Epidermal melanocyte (primary cell): ENCODE measurements at regions not wholly inside any gene's neighbourhood (a gene's known extent, or its start where the extent isn't known, plus 50 kb on each side); places are given as distances from the start of the nearest gene placed in this dataset.

Experiments
- DNase-seq: peaks from one replicate; pipeline ENCODE4 v3.0.0; 2011; ENCODE audit warnings: low spot score; ENCODE audit not compliant: insufficient read length

DNA sequence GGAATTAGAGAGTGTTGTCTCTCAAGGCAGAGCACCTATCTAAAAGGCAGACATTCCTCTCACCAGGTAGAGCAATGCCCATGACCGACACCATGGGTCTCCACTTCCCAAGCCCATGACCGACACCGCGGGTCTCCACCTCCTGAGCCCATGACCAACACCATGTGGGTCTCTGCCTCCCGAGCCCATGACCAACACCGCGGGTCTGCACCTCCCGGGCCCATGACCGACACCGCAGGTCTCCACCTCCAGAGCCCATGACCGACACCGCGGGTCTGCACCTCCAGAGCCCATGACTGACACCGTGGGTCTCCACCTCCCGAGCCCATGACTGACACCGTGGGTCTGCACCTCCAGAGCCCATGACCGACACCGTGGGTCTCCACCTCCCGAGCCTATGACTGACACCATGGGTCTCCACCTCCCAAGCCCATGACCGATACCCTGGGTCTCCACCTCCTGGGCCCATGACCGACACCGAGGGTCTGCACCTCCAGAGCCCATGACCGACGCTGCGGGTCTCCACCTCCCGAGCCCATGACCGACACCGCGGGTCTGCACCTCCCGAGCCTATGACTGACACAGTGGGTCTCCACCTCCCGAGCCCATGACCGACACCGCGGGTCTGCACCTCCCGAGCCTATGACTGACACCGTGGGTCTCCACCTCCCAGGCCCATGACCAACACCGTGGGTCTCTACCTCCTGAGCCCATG is 262.4 kb upstream of the SALL3 start:
- no peak for DNase-seq

DNA sequence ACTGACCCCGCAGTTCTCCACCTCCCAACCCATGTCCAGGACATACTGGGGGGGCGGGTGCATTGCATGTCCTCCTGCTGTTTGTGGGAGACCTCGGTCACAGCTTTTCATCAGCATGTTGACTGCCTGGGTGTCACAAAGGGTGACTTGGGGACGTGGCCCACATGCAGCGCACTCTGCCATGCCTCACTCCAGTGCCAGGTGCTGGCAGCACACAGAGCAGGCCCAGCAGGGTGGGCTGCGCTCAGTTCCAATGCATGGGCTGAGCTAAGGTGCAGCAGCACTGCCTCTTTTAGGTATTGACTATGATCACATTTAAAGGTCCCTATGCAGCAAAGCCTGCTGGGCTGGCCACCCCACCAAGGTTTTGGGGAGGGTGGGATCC is 261.9 kb upstream of the SALL3 start:
- DNase-seq = no peak

DNA sequence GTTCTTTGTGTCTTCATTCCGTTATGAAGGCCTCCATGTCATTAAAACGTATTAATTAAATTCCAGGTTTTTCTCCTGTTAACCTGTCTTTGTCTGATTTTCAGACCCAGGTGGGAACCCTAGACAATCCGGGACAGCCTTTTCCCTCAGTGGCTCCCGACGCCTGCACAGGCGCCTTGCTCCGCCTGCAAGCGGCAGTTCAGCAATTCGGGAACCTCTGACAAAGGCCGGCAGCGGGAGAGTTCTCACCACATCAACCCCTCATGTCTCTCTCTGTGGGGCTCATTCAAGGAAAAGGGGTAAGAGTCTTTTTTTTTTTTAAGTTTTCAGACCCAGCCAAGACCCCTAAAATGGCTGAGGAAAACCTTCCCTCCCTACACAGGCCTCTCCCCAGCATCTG is 259.8 kb upstream of the SALL3 start:
- DNase-seq = no peak

DNA sequence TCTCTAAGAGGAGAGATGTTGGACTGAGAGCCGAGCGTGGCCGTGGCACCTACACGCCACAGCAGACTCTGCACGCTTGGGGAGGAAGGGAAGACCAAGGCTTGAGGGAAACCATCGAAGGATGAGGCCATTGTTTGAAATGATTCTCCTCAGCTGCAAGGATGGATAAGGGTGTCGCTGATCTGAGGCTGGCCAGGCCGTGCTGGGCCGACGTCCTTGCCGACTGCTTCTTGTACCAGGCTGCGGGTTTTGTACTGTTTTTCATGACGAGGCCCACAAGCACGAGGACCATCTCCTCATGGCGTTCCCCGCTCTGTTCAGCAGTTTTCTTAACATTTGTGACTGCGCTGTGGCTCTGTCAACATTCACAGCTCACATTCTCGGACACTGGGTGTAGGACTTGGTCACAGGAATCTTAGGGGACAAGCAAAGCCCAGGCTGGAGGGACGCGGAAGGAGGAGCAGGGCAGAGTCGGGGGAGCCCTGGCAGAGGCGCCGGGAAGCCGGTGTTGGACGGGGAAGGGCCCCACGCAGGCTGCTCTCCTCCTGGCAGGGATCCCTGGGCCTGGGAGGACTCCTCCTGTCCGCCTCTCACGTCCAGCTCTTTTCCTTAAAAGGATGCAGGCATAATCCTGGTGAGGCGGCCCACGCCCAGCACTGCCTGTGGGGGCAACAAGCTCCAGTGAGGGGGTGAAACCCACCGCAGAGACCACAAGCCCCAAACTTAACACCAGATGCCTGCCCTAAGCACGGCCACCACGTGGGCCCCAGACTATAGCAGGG is 259.0 kb upstream of the SALL3 start:
- DNase-seq = no peak

DNA sequence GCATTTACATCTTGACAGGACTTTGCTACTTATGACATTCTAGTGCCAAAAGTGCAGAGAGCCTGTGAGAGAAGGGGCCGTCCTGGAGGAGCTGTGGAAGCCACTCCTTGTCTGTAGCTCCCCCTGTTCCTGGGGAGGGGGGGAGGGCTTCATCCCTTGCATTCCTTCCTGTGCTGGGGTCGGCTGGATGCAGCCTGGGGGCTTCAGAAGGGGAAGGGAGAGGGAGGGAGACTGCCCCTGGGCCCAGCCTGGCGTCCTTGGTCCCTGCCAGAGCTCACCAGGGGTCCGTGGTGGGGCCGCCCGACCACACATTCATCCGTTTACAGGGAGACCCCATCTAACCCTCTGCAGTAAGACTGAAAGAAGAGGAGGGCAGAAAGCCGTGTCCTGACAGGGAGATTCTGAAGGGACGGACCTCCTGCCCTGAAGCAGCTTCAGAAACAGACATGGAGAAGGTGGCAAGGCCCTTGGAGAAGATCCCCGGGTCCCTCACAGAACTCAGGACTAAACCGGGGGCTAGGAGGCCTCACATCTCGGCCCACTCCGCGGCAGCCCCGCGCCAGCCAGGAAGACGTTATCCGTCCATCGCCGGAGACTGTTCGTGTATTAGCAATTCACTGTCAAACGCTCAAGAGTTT is 258.3 kb upstream of the SALL3 start:
- no peak for DNase-seq

DNA sequence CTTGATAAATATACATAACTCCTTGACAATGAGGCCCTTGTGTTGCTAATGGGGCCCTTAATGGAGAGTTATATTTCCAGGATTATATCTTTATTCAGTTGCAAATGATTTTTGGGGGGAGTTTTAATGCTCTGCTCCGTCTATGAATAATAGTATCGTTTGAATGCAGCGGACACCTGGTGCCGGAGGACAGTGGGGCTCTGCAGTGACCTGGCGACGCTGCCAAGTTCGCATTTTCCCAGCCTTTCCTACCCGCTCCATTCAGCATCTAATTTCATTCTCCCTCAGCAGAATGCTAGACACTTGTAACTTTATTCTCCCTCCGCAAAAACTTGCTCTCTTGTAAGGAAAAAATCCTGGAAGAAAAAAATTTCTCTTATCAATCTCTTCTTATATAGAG is 257.6 kb upstream of the SALL3 start:
- no peak for DNase-seq

DNA sequence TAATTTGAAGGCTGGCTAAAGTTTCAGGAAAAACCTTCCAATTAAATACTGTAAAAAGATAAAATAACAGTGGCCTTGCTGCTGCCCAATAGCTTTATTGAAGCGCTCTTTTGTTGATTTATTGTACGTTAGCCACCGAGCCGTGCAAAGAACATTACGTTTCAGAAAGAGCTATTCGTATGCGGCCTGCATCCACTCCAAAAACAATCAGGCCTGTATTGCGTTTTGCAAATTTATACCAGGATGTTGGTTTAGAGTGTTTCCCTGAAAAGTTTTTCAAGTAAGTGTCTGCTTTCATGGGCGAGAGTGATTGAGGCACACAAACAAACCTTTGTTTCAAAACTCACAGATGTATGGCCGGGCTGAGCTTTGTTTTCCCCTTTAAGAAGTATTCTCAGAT is 257.2 kb upstream of the SALL3 start:
- DNase-seq = no peak

DNA sequence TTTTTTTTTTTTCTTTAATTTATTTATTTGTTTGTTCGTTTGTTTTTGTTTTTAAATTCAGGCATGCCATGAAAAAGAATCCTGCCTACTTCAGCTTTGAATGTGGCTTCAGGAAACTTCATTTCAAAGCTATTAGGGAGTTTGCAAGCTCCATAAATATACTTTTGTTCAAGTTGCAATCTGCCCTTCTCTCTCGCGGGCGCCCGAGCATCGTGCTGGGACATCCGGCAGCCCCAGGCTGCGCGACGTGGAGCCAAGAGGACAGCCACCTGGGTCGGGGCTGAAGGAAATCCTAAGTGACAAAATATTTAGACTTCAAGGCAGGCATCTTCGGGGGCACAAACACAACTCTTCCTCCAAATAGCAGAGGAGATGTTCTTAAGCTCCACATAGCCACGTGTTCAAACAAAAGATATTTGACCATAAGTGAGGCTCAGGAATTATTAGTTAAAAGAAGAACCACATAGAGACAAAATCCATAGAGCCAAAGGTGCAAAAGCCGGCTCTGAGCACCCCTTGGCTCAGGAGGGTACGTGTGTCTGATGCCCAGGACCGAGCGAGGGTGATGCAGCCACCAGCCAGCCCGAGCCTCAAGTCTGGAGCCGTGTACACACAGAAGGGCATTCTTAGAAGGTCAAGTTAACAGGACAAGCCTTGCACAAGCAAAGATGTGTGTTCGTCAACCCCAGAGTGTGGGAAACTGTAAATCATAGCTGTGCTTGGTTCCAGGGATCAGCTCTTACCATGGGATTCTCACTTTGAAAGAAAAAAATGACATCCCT is 256.5 kb upstream of the SALL3 start:
- DNase-seq = no peak

DNA sequence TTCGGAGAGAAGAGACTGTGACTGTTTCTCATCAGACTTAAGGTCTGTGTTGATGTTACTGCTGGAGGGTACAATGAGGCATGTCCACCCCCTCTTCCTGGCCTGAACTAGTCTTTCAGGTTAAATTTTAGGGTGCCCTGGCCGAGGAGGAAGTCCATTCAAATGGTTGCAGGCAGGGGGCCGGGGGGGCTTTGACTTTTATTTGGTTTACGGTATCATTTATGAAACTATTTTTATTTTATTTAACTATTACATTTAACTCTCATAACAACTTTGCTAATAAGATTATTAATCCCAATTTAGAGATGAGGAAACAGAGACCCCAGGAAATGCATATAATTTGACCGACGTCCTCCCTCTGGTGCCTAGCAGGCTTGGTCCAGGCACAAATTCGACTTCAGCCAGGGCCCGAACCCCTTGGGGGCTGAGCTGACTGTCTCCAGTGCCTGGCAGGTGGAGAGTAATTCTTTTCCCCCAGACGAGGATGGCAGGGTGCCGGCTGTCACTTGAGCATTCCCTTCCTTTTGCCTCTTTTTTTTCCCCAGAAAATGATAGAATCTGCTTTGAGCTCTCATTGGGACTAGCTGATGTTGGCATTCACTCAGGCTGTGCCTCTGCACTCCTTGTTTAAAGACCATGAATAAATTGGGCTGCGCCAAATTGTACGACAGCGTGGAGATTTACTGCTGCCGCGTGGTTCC is 255.3 kb upstream of the SALL3 start:
- DNase-seq = no peak

DNA sequence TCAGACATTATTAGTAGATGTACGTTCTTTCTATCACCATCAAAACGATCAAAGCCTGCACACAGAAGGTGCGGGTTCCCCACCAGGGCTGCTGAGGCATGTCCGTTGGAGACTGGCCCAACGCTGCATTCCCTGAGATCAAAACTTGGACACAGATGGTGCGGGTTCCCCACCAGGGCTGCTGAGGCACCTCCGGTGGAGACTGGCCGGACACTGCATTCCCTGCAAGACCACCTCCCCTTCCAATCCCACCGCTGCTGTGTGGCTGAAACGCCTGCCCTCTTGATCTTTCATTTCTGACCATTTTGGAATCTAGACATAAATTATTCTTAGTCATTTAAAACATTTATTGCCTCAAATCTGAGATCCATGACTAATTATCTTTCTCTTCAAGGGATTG is 254.2 kb upstream of the SALL3 start:
- DNase-seq = no peak

DNA sequence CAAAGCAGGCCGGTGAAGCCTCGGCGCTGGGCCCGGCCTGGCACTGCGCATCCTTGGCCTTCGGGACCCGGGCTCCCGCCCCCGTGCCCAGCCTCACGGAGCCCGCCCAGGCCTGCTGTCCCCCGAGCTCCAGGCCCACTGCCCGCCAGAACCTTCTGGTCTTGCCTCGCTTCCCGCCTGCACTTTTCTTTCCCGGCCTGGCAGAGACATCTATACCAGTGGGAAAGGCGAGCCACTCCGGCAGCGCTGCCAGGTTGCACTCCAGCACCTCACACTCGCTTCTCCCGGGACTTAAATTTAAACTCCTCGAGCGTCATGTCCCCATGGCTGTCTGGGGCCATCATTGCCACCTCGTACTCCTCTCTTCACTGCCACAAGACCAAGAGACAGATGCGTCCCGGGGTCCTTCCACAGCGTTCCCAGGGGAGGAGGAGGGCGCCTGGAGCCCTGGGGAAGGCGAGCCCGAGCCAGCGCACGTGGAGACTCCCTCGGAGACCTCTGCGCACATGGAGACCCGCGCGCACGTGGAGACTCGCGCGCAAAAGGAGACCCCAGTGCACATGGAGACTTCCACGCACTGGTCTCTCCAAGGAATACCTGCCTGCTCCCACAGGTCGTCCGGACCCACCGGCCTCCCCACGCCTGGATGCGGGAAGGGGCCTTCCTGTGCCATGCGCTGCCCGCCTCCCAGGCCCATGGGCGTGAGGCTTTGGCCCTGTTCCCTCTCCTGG is 253.1 kb upstream of the SALL3 start:
- no peak for DNase-seq

DNA sequence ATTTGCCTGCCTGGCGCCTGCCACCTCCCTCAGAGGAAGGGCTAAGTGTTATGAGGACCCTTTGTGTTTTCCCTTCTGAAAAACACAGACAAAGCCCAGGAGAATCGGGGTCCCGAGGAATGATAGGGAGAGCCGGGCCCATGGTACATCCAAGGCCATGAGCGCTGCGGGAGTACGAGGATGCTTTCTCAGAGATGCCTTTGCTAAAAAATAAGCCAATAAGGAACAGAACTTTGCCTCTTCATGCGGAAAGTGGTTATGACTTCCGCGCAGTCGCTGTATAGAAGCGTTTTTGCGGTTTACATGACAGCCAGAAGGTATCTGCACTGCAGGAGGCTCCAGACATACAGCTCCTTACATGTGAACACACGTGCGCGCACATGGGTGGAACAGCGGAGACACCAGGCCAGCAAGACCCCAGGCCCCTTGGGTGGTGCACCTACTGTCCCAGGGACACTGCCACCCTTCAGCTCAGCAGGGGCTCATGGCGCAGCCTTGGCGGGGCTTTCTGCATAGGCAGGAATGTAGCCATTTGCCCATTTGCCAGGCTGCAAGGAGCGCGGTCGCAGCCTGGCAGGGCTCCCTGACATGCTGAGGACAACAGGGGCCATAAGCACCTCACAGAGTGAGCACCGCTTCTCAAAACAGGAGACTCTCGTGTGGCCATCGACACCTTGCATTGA is 252.4 kb upstream of the SALL3 start:
- no peak for DNase-seq

DNA sequence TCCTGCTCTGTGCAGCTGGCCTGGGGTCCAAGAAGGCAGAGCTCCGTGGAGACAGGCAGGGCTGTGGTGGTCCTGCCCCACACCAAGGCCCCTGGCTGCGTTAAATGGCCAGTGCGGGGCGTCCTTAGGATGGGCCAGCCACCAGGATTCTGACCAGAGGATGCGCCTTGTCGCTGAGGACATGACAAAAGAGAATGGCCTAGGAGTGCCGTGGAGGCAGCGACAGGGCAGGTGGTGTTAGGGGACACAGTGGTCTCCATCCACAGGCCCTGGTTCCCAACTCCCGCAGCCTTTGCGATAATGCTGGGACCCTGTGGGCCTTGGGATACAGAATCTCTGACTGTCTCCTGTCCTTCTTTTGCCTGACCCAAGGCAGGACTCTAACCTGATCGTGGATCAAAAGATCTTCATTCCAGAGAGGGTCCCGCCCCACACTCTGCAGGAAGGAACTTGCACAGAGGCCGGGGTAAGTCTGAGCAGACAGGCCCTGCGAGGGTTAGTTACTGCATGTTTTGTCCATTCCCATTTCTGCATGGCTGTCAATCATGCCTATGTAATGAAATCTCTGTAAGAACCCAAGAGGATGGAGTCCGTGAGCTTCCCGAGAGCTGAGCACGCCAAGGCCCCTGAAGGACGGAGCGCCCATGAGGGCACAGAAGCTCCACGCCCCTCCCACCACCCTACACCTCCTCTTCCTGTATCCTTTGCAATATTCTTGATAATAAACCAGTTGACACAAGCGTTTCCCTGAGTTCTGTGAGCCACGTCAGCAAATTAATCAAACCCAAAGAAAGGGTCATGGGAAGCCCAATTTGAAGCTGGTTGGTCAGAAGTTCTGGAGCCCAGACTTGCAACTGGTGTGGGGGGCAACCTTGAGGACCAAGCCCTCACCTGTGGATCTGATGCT is 251.5 kb upstream of the SALL3 start:
- DNase-seq = no peak

DNA sequence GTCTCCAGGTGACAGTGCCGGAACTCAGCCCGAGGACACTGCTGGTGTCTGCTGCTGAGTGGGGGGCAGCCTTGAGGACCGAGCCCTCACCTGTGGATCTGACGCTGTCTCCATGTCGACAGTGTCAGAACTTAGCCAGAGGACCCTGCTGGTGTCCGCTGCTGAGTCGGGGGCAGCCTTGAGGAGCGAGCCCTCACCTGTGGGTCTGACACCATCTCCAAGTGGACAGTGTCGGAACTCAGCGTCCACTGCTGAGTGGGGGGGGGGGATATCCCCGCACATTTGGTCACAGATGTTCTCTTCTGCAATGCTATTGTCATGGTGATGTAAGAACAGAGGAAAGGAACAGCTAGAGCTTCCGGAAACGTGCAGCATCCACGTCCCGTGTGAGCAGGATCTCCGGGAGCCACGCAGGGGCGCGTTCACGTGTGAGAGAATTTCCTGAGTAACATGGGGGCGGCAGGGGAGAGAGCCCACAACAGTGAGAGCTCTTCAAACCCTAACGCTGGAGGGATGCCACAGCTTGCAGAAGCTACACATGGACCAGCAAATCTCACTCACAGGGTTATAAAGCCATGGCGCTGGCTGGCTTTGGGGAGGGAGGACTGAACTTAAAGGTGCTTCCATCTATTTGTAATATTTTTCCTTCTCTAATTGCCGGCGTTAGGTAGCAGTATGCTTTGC is 250.7 kb upstream of the SALL3 start:
- no peak for DNase-seq

DNA sequence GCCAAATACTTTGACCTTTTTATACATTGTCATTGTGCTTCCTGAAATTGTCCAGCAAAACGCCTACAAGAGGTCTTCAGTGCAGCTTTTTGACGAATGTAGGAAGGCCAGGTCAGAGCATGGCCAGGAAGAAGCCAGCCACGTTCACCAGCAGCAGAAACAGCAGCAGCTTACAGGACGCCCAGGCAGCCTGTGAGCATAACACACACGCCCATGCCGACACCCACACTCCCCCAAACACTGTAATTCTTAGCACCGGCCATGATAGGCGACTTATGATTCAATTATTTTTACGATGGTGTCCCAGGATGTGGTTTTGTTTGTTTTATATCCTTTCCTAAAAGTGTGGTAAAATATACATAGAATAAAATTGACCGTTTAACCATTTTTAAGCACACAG is 249.1 kb upstream of the SALL3 start:
- DNase-seq = no peak

DNA sequence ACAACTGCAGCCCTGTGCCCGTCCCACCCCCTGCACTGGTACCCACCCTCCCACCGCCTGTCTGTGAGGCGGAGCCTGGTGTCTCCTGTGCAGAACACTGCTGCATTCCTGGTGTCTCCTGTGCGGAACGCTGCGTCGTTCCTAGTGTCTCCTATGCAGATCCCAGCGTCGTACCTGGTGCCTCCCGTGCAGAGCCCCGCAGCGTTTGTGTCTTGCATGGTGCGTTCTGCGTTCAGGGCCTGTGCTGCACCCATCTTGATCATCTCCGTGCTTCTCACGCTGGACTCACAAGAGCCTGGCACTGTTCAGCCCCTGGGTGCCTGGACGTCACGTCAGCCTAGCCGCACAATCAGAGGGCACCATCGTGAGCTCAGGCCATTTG is 248.6 kb upstream of the SALL3 start:
- DNase-seq = no peak

DNA sequence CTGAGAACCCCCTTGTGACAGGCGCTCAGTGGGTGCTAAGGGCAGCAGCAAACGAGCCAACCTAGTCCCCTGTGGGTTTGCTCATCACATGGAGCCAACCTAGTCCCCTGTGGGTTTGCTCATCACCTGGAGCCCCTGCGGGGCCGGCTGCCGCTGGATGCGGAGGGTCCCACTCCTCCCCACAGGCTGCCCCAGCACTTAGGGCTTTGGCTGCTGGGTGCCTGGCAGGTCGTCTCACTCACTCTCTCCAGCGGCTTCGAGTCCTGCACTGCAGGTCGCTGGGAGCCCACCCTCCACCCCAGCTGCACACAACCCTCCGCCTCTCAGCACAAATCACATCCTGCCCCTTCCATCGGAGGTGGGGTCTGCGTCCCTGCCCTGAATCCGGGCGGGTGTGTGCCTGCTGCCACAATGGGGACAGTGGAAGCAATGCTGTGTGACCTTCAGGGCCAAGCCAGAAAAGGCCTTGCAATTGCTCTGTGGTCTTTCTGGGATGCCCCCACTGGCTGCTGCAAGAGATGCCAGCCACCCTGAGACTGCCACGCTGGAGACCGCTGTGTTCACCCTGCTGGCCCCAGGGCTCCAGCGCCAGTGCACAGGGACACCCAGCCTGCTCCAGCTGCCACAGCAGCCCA is 248.1 kb upstream of the SALL3 start:
- no peak for DNase-seq
